Liver (tissue), 8 donors: ENCODE measurements at regions not wholly inside any gene's neighbourhood (a gene's known extent, or its start where the extent isn't known, plus 50 kb on each side); places are given as distances from the start of the nearest gene placed in this dataset.

ENCODE experiments used
- DNase-seq: peaks from one replicate; pipeline ENCODE4 v3.0.0-alpha.2; 2017; ENCODE audit warnings: low spot score
- H3K27ac ChIP-seq, 2 donors: one replicate each; pipeline ENCODE4 v1.7.0; 2013; ENCODE audit warnings: inconsistent platforms in 2 of 2, low read length in 2 of 2, control low read depth in 1 of 2, low read depth in 1 of 2, mild to moderate bottlenecking in 1 of 2
- H3K27me3 ChIP-seq, 4 donors: one replicate each; pipeline versions ENCODE4 v1.6.1 to v1.7.0; 2013; ENCODE audit warnings: low read length in 3 of 4, inconsistent platforms in 1 of 4, mild to moderate bottlenecking in 1 of 4, moderate library complexity in 1 of 4; ENCODE audit not compliant: control insufficient read depth in 4 of 4, insufficient read depth in 4 of 4
- H3K36me3 ChIP-seq, 4 donors: one replicate each; pipeline versions ENCODE4 v1.6.1 to v1.7.0; 2013; ENCODE audit warnings: low read length in 3 of 4, mild to moderate bottlenecking in 3 of 4, low read depth in 1 of 4, moderate library complexity in 1 of 4; ENCODE audit not compliant: control insufficient read depth in 4 of 4, insufficient read depth in 3 of 4
- H3K4me1 ChIP-seq, 4 donors: one replicate each; pipeline versions ENCODE4 v1.6.1 to v1.7.0; 2013; ENCODE audit warnings: low read length in 3 of 4, mild to moderate bottlenecking in 3 of 4, moderate library complexity in 1 of 4; ENCODE audit not compliant: control insufficient read depth in 4 of 4, insufficient read depth in 4 of 4
- H3K4me3 ChIP-seq, 3 donors: one replicate each; pipeline versions ENCODE4 v1.6.1 to v1.7.0; 2013; ENCODE audit warnings: low read length in 3 of 3, control low read depth in 1 of 3, low read depth in 1 of 3, mild to moderate bottlenecking in 1 of 3
- H3K9ac ChIP-seq, 2 donors: one replicate each; pipeline ENCODE4 v1.7.0; 2013; ENCODE audit warnings: low read length in 2 of 2, mild to moderate bottlenecking in 2 of 2, moderate library complexity in 2 of 2, control low read depth in 1 of 2, low read depth in 1 of 2
- H3K9me3 ChIP-seq, 4 donors: one replicate each; pipeline versions ENCODE4 v1.6.1 to v1.7.0; 2013; ENCODE audit warnings: low read length in 3 of 4; ENCODE audit not compliant: control insufficient read depth in 4 of 4
- CTCF ChIP-seq: fragments of 150-350 bp; IDR thresholded peaks from 2 replicates; pipeline ENCODE4 v1.5.1; 2017; ENCODE audit warnings: improper control_type of control experiment, low read depth, low read length; ENCODE audit not compliant: missing input control
- EGR1 ChIP-seq, 2 donors: IDR thresholded peaks; 2 replicates each; pipeline ENCODE4 v1.6.1; 2016 to 2018; ENCODE audit warnings: antibody characterized with exemption in 2 of 2, low read depth in 2 of 2
- FOXA1 ChIP-seq: IDR thresholded peaks from 2 replicates; pipeline ENCODE4 v1.6.1; 2016; ENCODE audit warnings: antibody characterized with exemption
- FOXA2 ChIP-seq: IDR thresholded peaks from 2 replicates; pipeline ENCODE4 v1.6.1; 2016; ENCODE audit warnings: antibody characterized with exemption
- GABPA ChIP-seq, 2 donors: IDR thresholded peaks in 1 of 2; conservative IDR thresholded peaks in 1 of 2; 2 replicates each; pipeline ENCODE4 v1.6.1; 2016; ENCODE audit warnings: antibody characterized with exemption in 2 of 2, mild to moderate bottlenecking in 1 of 2, moderate library complexity in 1 of 2
- HNF4A ChIP-seq, 2 donors: conservative IDR thresholded peaks; 2 replicates each; pipeline ENCODE4 v1.6.1; 2016; ENCODE audit warnings: antibody characterized with exemption in 2 of 2, mild to moderate bottlenecking in 2 of 2
- JUND ChIP-seq, 2 donors: IDR thresholded peaks; 2 replicates each; pipeline ENCODE4 v1.6.1; 2016; ENCODE audit warnings: antibody characterized with exemption in 2 of 2
- MAX ChIP-seq: IDR thresholded peaks from 2 replicates; pipeline ENCODE4 v1.6.1; 2016; ENCODE audit warnings: antibody characterized with exemption
- NR2F2 ChIP-seq: IDR thresholded peaks from 2 replicates; pipeline ENCODE4 v1.6.1; 2016; ENCODE audit warnings: antibody characterized with exemption
- RAD21 ChIP-seq, 2 donors: IDR thresholded peaks; 2 replicates each; pipeline ENCODE4 v1.6.1; 2016; ENCODE audit warnings: antibody characterized with exemption in 2 of 2, mild to moderate bottlenecking in 2 of 2
- RXRA ChIP-seq, 2 donors: IDR thresholded peaks; 2 replicates each; pipeline ENCODE4 v1.6.1; 2017 to 2018; ENCODE audit warnings: antibody characterized with exemption in 2 of 2, mild to moderate bottlenecking in 1 of 2
- TAF1 ChIP-seq: conservative IDR thresholded peaks from 2 replicates; pipeline ENCODE4 v1.6.1; 2016; ENCODE audit warnings: antibody characterized with exemption, mild to moderate bottlenecking
- YY1 ChIP-seq: IDR thresholded peaks from 2 replicates; pipeline ENCODE4 v1.6.1; 2016; ENCODE audit warnings: antibody characterized with exemption, mild to moderate bottlenecking
- WGBS: extraction: QIAGEN DNeasy Blood & Tissue Kit; methylation state at CpG from one replicate; pipeline ENCODE4 v1.1.7; 2013; 5-methylcytosine and 5-hydroxymethylcytosine counted together
- TF ChIP-seq, protein P1 (sequence below): IDR thresholded peaks from 2 replicates; pipeline ENCODE4 v1.6.1; 2016; ENCODE audit warnings: antibody characterized with exemption, mild to moderate bottlenecking
- TF ChIP-seq, protein P2 (sequence below): IDR thresholded peaks from 2 replicates; pipeline ENCODE4 v1.6.1; 2016; ENCODE audit warnings: antibody characterized with exemption
- TF ChIP-seq, protein P3 (sequence below): IDR thresholded peaks from 2 replicates; pipeline ENCODE4 v1.6.1; 2016; ENCODE audit warnings: antibody characterized with exemption
- donor health status: healthy.
- donor health status: healthy.
- donor health status: healthy.
- donor health status: healthy.
- donor health status: healthy.

DNA sequence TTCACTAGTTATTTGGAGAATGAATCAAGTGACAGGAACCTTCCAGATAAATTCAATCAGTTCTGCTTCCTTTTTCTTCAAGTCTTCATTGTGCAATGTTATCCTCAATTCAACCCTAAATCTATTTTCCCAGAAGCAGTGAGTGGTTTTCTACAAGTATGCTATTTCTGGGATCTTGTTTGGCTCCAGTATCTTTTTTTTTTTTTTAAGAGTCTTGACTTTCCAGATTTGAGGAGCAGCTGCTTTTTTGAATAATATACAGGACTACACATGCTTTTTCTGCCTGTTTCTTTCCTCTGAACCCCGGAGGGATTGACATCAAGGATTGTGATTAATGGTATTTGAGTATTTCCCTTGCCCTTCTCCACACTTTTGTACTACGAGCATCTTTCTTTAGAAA is 339.2 kb upstream of the JAG1 start:
- peaks cover 0 to 2% (median 0%) of the 10 kb centered on the region in 4 donors for H3K27me3 ChIP-seq
- WGBS, result 74% methylated on average over 2 of the region's 2 CpGs
- no peak overlapping the region for H3K9ac ChIP-seq
- TF ChIP-seq NR2F2 (peak; percentile 49), RXRA (IDR thresholded peaks at IDR 0.05) (peak; percentile 17 to 50), FOXA1 (no peak), RAD21 (IDR thresholded peaks at IDR 0.05) (peak in 1 of 2 donors; percentile 21)
- H3K4me1 ChIP-seq, result no peaks in the 10 kb centered on the region
- no peak overlapping the region for H3K27ac ChIP-seq
- no peak for DNase-seq
- H3K4me3 ChIP-seq, result no peak overlapping the region
- H3K36me3 ChIP-seq, result no peaks in the 10 kb centered on the region
- no peaks in the 10 kb centered on the region for H3K9me3 ChIP-seq

DNA sequence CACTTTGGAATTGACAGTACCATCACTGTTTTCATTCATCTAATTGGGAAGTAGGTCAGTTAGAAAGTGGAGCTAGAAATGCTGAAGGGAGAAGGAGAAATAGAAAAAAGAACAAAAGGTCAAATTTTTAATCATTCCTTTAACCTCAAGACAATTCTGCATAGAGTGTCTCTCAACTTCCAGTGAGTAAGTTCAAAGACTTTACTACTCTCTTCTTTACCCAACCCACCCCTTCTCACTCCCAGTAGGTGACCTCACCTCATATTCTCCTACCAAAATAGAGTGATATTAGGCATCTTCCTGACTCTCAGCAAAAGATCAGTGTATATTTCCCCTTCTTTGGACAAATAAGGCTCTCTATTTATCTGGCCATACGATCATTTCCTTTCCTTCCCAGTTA is 340.0 kb upstream of the JAG1 start:
- H3K36me3 ChIP-seq, result no peaks in the 10 kb centered on the region
- no peak for DNase-seq
- H3K27ac ChIP-seq, result no peak overlapping the region
- H3K4me1 ChIP-seq, result no peaks in the 10 kb centered on the region
- no peaks in the 10 kb centered on the region for H3K9me3 ChIP-seq
- no peak overlapping the region for H3K9ac ChIP-seq
- TF ChIP-seq EGR1 (IDR thresholded peaks at IDR 0.05; ENCODE audit: low read depth in 2 of 2), result no peak
- TF ChIP-seq, protein P1, sequence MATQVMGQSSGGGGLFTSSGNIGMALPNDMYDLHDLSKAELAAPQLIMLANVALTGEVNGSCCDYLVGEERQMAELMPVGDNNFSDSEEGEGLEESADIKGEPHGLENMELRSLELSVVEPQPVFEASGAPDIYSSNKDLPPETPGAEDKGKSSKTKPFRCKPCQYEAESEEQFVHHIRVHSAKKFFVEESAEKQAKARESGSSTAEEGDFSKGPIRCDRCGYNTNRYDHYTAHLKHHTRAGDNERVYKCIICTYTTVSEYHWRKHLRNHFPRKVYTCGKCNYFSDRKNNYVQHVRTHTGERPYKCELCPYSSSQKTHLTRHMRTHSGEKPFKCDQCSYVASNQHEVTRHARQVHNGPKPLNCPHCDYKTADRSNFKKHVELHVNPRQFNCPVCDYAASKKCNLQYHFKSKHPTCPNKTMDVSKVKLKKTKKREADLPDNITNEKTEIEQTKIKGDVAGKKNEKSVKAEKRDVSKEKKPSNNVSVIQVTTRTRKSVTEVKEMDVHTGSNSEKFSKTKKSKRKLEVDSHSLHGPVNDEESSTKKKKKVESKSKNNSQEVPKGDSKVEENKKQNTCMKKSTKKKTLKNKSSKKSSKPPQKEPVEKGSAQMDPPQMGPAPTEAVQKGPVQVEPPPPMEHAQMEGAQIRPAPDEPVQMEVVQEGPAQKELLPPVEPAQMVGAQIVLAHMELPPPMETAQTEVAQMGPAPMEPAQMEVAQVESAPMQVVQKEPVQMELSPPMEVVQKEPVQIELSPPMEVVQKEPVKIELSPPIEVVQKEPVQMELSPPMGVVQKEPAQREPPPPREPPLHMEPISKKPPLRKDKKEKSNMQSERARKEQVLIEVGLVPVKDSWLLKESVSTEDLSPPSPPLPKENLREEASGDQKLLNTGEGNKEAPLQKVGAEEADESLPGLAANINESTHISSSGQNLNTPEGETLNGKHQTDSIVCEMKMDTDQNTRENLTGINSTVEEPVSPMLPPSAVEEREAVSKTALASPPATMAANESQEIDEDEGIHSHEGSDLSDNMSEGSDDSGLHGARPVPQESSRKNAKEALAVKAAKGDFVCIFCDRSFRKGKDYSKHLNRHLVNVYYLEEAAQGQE, result no peak
- no peak overlapping the region for H3K4me3 ChIP-seq
- WGBS, result 55% methylated on average over 1 of the region's 1 CpG
- peaks cover 0 to 2% (median 0%) of the 10 kb centered on the region in 4 donors for H3K27me3 ChIP-seq

DNA sequence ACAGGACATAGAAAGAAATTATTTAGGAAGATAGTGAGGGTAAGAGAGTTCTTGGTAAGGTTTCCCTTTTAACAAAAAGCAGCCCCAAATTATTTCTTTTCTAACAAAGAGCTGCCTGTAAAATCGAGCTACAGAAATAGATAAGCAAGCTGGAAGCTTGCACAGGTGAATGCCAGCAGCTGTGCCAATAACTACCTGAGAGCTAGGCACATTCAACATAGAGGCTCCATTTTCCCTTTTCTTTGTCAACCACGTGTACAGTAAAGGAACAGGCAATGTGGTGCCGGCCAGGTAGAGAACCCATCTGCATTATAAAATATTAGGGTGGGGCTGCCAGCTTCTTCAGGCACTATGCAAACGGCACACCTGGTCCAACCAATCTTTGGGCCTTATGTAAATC is 341.6 kb upstream of the JAG1 start:
- H3K27ac ChIP-seq, result no peak overlapping the region
- no peaks in the 10 kb centered on the region for H3K36me3 ChIP-seq
- peaks cover 0 to 2% (median 0%) of the 10 kb centered on the region in 4 donors for H3K27me3 ChIP-seq
- TF ChIP-seq FOXA1, result no peak
- no peak for TF ChIP-seq RXRA (IDR thresholded peaks at IDR 0.05)
- no peak for TF ChIP-seq GABPA (IDR thresholded peaks at IDR 0.05 in 1 of 2, conservative IDR thresholded peaks at IDR 0.05 in 1 of 2)
- no peak for TF ChIP-seq NR2F2
- no peak for TF ChIP-seq RAD21 (IDR thresholded peaks at IDR 0.05)
- TF ChIP-seq, protein P1, result no peak
- no peak for TF ChIP-seq CTCF
- TF ChIP-seq JUND (IDR thresholded peaks at IDR 0.05), result no peak
- TF ChIP-seq, protein P2, sequence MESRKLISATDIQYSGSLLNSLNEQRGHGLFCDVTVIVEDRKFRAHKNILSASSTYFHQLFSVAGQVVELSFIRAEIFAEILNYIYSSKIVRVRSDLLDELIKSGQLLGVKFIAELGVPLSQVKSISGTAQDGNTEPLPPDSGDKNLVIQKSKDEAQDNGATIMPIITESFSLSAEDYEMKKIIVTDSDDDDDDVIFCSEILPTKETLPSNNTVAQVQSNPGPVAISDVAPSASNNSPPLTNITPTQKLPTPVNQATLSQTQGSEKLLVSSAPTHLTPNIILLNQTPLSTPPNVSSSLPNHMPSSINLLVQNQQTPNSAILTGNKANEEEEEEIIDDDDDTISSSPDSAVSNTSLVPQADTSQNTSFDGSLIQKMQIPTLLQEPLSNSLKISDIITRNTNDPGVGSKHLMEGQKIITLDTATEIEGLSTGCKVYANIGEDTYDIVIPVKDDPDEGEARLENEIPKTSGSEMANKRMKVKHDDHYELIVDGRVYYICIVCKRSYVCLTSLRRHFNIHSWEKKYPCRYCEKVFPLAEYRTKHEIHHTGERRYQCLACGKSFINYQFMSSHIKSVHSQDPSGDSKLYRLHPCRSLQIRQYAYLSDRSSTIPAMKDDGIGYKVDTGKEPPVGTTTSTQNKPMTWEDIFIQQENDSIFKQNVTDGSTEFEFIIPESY, result no peak
- no peak for TF ChIP-seq HNF4A (conservative IDR thresholded peaks at IDR 0.05)
- TF ChIP-seq MAX, result no peak
- TF ChIP-seq FOXA2, result no peak
- TF ChIP-seq, protein P3, sequence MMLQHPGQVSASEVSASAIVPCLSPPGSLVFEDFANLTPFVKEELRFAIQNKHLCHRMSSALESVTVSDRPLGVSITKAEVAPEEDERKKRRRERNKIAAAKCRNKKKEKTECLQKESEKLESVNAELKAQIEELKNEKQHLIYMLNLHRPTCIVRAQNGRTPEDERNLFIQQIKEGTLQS, result no peak
- no peak for TF ChIP-seq YY1
- no peak for TF ChIP-seq TAF1
- DNase-seq, result no peak
- no peak overlapping the region for H3K4me3 ChIP-seq
- no peak overlapping the region for H3K9ac ChIP-seq
- no peaks in the 10 kb centered on the region for H3K4me1 ChIP-seq
- H3K9me3 ChIP-seq, result no peaks in the 10 kb centered on the region
- WGBS, result 53% methylated on average over 4 of the region's 4 CpGs
